ENCODE measurements at regions not wholly inside any gene's neighbourhood (a gene's known extent, or its start where the extent isn't known, plus 50 kb on each side); places are given as distances from the start of the nearest gene placed in this dataset.

DNA sequence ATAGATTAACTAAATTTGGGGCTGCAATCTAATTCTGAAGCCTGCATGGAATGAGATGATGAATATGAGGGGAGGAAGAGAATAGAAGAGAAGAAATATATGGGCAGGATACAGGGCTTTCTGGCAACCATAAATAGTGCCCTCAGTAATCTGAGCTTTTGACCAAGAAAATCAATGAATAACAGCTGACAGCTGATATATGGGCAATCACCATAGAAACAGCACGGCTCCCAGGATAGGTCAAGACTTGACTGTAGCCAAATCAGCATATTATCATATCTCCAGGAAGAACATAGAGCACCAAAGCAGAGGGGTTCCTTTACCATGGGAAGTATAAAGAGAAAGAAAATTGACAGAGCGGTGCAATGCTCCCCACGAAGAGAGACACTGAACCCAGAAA is 643.8 kb upstream of the TENM4 start:
- H3K9me2 ChIP-seq (replicated peaks; ENCODE audit: insufficient read depth): no peaks in the 10 kb centered on the region
- no peak overlapping the region for H3K4me2 ChIP-seq
- no peaks in the 10 kb centered on the region for H3K4me1 ChIP-seq (ENCODE audit: insufficient read depth)
- no peaks in the 10 kb centered on the region for H4K20me1 ChIP-seq (ENCODE audit: insufficient read depth, poor library complexity, severe bottlenecking)
- H3K36me3 ChIP-seq (replicated peaks; ENCODE audit: insufficient read depth, low read depth): no peaks in the 10 kb centered on the region
- H3K9me3 ChIP-seq (ENCODE audit: low read depth): no peaks in the 10 kb centered on the region
- H3K4me3 ChIP-seq: no peak overlapping the region
- no peak for TF ChIP-seq EZH2 (IDR thresholded peaks at IDR 0.05; ENCODE audit: borderline replicate concordance)
- TF ChIP-seq EZH2phosphoT487 (IDR thresholded peaks at IDR 0.05; ENCODE audit: low read depth, severe bottlenecking, unreplicated experiment): no peak
- TF ChIP-seq, protein P1, sequence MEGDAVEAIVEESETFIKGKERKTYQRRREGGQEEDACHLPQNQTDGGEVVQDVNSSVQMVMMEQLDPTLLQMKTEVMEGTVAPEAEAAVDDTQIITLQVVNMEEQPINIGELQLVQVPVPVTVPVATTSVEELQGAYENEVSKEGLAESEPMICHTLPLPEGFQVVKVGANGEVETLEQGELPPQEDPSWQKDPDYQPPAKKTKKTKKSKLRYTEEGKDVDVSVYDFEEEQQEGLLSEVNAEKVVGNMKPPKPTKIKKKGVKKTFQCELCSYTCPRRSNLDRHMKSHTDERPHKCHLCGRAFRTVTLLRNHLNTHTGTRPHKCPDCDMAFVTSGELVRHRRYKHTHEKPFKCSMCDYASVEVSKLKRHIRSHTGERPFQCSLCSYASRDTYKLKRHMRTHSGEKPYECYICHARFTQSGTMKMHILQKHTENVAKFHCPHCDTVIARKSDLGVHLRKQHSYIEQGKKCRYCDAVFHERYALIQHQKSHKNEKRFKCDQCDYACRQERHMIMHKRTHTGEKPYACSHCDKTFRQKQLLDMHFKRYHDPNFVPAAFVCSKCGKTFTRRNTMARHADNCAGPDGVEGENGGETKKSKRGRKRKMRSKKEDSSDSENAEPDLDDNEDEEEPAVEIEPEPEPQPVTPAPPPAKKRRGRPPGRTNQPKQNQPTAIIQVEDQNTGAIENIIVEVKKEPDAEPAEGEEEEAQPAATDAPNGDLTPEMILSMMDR (IDR thresholded peaks at IDR 0.05; ENCODE audit: poor library complexity): no peak
- 92% methylated on average over 3 of the region's 3 CpGs for WGBS (ENCODE audit: low lambda C conversion rate, missing lambda C conversion rate)
- H3K27me3 ChIP-seq: no peaks in the 10 kb centered on the region
- no peak overlapping the region for H2AFZ ChIP-seq
- no peaks in the 10 kb centered on the region for H3K79me2 ChIP-seq
- H3K27ac ChIP-seq: no peak overlapping the region
- no peak for DNase-seq (ENCODE audit: low spot score)

DNA sequence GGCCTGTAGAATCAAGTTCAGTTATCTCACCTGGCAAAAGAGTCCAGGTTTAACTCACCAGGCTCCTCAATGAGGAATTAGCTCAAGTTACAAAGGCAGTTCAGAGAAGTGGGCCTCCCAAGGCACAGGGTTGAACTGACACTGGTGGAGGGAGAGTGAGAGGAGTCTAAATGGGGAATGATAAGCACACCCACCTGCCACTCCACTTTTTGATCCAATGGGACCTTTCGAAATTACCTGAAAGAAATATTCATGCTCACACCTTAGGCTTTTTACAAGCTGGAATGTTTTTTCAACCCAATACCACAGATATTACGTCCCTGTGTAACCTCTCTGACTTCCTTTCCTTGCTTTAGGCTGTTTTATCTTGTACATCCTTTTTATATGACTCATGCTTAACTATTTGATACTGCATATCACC is 642.7 kb upstream of the TENM4 start:
- DNase-seq (ENCODE audit: low spot score): peak; percentile 20
- Histone ChIP-seq H2AFZ (no peak overlapping the region), H3K27ac (no peak overlapping the region), H3K79me2 (no peaks in the 10 kb centered on the region), H3K27me3 (no peaks in the 10 kb centered on the region), H3K36me3 (replicated peaks; ENCODE audit: insufficient read depth, low read depth) (no peaks in the 10 kb centered on the region), H3K9me2 (replicated peaks; ENCODE audit: insufficient read depth) (no peaks in the 10 kb centered on the region), H3K4me1 (ENCODE audit: insufficient read depth) (no peaks in the 10 kb centered on the region), H4K20me1 (ENCODE audit: insufficient read depth, poor library complexity, severe bottlenecking) (no peaks in the 10 kb centered on the region), H3K4me3 (no peak overlapping the region), H3K4me2 (no peak overlapping the region), H3K9me3 (ENCODE audit: low read depth) (no peaks in the 10 kb centered on the region)
- 84% methylated on average over 2 of the region's 2 CpGs for WGBS (ENCODE audit: low lambda C conversion rate, missing lambda C conversion rate)
- TF ChIP-seq EZH2 (IDR thresholded peaks at IDR 0.05; ENCODE audit: borderline replicate concordance) (no peak), EZH2phosphoT487 (IDR thresholded peaks at IDR 0.05; ENCODE audit: low read depth, severe bottlenecking, unreplicated experiment) (no peak)
- TF ChIP-seq, protein P1 (IDR thresholded peaks at IDR 0.05; ENCODE audit: poor library complexity): no peak

DNA sequence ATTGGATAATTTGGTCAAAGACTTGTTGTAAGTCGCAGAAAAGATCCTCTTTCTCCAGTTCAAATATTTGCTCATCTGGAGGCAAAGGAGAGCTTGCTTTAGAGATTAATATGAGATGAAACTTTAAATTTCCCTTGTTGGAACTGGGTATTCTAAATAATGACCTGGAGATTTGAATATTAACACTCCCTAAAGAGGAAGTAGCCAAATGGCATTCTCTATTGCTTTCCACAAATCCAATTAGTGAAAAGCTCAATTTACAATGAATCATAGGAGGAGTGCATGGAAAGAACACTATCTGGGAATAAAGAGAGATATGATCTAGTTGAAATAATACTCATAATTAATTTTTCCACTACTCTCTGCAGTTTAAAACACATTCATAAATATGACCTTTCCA is 641.6 kb upstream of the TENM4 start:
- WGBS (ENCODE audit: low lambda C conversion rate, missing lambda C conversion rate): 79% methylated on average over 1 of the region's 1 CpG
- no peaks in the 10 kb centered on the region for H3K27me3 ChIP-seq
- H3K36me3 ChIP-seq (replicated peaks; ENCODE audit: insufficient read depth, low read depth): no peaks in the 10 kb centered on the region
- H3K9me3 ChIP-seq (ENCODE audit: low read depth): no peaks in the 10 kb centered on the region
- no peak overlapping the region for H3K27ac ChIP-seq
- no peaks in the 10 kb centered on the region for H3K4me1 ChIP-seq (ENCODE audit: insufficient read depth)
- TF ChIP-seq EZH2phosphoT487 (IDR thresholded peaks at IDR 0.05; ENCODE audit: low read depth, severe bottlenecking, unreplicated experiment) (no peak), EZH2 (IDR thresholded peaks at IDR 0.05; ENCODE audit: borderline replicate concordance) (no peak)
- TF ChIP-seq, protein P1 (IDR thresholded peaks at IDR 0.05; ENCODE audit: poor library complexity): no peak
- no peak overlapping the region for H3K4me3 ChIP-seq
- H2AFZ ChIP-seq: no peak overlapping the region
- H3K4me2 ChIP-seq: no peak overlapping the region
- no peaks in the 10 kb centered on the region for H3K79me2 ChIP-seq
- H3K9me2 ChIP-seq (replicated peaks; ENCODE audit: insufficient read depth): no peaks in the 10 kb centered on the region
- DNase-seq (ENCODE audit: low spot score): no peak
- no peaks in the 10 kb centered on the region for H4K20me1 ChIP-seq (ENCODE audit: insufficient read depth, poor library complexity, severe bottlenecking)

DNA sequence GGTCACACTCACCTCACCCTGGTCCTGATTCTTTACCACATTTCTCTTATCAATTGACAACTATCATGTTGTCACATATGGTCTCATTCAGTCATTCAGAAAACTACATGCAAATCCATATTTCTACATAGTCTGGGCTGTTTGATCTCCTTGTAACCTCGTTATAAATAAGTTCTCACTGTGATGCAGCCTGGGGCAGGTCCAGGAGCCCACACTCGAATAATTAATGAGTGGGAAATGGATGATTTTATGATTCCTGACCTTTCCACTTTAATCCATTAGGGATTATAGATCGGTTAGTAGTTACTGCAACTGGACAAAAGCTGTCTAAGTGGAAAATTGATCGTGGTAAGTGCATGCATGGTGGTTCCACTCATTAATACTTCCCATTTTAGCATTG is 636.3 kb upstream of the TENM4 start:
- DNase-seq (ENCODE audit: low spot score): no peak
- Histone ChIP-seq H3K27me3 (no peaks in the 10 kb centered on the region), H3K79me2 (no peaks in the 10 kb centered on the region), H3K4me1 (ENCODE audit: insufficient read depth) (no peaks in the 10 kb centered on the region), H3K4me2 (no peak overlapping the region), H2AFZ (no peak overlapping the region), H3K9me2 (replicated peaks; ENCODE audit: insufficient read depth) (no peaks in the 10 kb centered on the region), H4K20me1 (ENCODE audit: insufficient read depth, poor library complexity, severe bottlenecking) (no peaks in the 10 kb centered on the region), H3K27ac (no peak overlapping the region), H3K36me3 (replicated peaks; ENCODE audit: insufficient read depth, low read depth) (no peaks in the 10 kb centered on the region), H3K9me3 (ENCODE audit: low read depth) (no peaks in the 10 kb centered on the region), H3K4me3 (no peak overlapping the region)
- TF ChIP-seq EZH2phosphoT487 (IDR thresholded peaks at IDR 0.05; ENCODE audit: low read depth, severe bottlenecking, unreplicated experiment) (no peak), EZH2 (IDR thresholded peaks at IDR 0.05; ENCODE audit: borderline replicate concordance) (no peak)
- TF ChIP-seq, protein P1 (IDR thresholded peaks at IDR 0.05; ENCODE audit: poor library complexity): no peak
- 81% methylated on average over 4 of the region's 4 CpGs for WGBS (ENCODE audit: low lambda C conversion rate, missing lambda C conversion rate)
